ENCODE measurements at regions not wholly inside any gene's neighbourhood (a gene's known extent, or its start where the extent isn't known, plus 50 kb on each side); places are given as distances from the start of the nearest gene placed in this dataset.

DNA sequence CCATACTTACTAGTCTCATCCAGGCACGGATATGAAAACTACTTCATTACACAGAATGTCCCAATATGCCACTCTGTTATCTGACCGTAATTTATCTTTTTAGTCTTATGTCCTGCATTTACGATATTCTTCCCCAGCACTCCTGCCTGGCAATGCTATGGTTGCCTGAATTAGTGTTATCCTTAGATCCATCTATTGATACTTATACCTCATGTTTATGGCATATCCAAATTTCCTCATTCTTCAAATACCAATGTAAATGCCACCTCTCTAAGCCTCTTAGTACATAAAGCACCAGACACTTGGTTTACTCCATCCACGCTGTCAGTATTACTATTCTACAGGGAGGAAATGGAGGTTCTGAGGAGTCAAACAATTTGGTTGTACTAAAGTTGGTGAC lies 507.8 kb upstream of the NMUR2 start:
- Histone ChIP-seq H3K4me1 (no peaks in the 10 kb centered on the region), H3K4me3 (no peak overlapping the region), H3K9me3 (no peaks in the 10 kb centered on the region; the same call in 2 of the 3 replicates), H3K27ac (no peak overlapping the region), H3K4me2 (no peak overlapping the region)
- DNase-seq (ENCODE audit: low read depth in 1 of 2, low spot score in 1 of 2) (no peak), FAIRE-seq (no peak), ATAC-seq (no peak)
- WGBS (ENCODE audit: missing lambda C conversion rate) = 20% methylated on average over 4 of the region's 4 CpGs
- ChIA-PET POLR2A (no interaction called here), CTCF (no interaction called here)
- TF ChIP-seq TP53 (CRISPR knock-in tag; IDR thresholded peaks at IDR 0.05) (no peak), EHMT2 (IDR thresholded peaks at IDR 0.05; ENCODE audit: low read depth) (no peak), JUN (IDR thresholded peaks at IDR 0.05) (no peak), RCOR1 (IDR thresholded peaks at IDR 0.05; ENCODE audit: low read depth, low read length) (no peak), PHF8 (IDR thresholded peaks at IDR 0.05; ENCODE audit: borderline replicate concordance, low read depth) (no peak), SMC3 (IDR thresholded peaks at IDR 0.05) (no peak), TFCP2L1 (CRISPR knock-in tag; IDR thresholded peaks at IDR 0.05) (no peak), KDM1A (IDR thresholded peaks at IDR 0.05; ENCODE audit: low read depth) (no peak), SREBF2 (IDR thresholded peaks at IDR 0.05) (no peak)
- TF ChIP-seq, protein P1, sequence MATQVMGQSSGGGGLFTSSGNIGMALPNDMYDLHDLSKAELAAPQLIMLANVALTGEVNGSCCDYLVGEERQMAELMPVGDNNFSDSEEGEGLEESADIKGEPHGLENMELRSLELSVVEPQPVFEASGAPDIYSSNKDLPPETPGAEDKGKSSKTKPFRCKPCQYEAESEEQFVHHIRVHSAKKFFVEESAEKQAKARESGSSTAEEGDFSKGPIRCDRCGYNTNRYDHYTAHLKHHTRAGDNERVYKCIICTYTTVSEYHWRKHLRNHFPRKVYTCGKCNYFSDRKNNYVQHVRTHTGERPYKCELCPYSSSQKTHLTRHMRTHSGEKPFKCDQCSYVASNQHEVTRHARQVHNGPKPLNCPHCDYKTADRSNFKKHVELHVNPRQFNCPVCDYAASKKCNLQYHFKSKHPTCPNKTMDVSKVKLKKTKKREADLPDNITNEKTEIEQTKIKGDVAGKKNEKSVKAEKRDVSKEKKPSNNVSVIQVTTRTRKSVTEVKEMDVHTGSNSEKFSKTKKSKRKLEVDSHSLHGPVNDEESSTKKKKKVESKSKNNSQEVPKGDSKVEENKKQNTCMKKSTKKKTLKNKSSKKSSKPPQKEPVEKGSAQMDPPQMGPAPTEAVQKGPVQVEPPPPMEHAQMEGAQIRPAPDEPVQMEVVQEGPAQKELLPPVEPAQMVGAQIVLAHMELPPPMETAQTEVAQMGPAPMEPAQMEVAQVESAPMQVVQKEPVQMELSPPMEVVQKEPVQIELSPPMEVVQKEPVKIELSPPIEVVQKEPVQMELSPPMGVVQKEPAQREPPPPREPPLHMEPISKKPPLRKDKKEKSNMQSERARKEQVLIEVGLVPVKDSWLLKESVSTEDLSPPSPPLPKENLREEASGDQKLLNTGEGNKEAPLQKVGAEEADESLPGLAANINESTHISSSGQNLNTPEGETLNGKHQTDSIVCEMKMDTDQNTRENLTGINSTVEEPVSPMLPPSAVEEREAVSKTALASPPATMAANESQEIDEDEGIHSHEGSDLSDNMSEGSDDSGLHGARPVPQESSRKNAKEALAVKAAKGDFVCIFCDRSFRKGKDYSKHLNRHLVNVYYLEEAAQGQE (IDR thresholded peaks at IDR 0.05) = no peak

DNA sequence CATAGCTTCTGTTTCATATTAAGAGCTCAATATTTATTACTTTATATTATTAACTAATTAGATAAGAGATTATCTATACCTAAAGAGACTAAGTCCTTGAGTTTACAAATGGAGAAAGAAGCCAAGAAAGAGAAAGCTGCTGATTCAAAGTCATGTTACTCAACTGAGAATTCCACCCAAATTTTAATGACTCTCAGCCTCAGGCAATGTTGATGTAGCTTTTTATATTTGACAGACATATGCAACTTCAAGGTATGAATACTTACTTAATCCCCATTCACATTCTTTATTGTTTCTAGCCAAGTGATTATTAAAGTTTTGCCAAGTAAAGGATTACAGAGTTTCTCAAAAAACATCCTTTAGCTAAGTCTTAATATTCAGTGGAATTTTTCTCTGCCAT lies 527.5 kb upstream of the NMUR2 start:
- no peak overlapping the region for H3K4me3 ChIP-seq
- H3K4me1 ChIP-seq = no peaks in the 10 kb centered on the region
- ATAC-seq (no peak), DNase-seq (ENCODE audit: low read depth in 1 of 2, low spot score in 1 of 2) (no peak), FAIRE-seq (no peak)
- CTCF ChIA-PET = no interaction called here
- POLR2A ChIA-PET = no interaction called here
- H3K27ac ChIP-seq = no peak overlapping the region
- TF ChIP-seq CBX2 (IDR thresholded peaks at IDR 0.05; ENCODE audit: borderline replicate concordance, low read depth) (no peak), RARB (CRISPR knock-in tag; IDR thresholded peaks at IDR 0.05) (no peak)
- no peaks in the 10 kb centered on the region for H3K9me3 ChIP-seq
- H3K4me2 ChIP-seq = no peak overlapping the region

DNA sequence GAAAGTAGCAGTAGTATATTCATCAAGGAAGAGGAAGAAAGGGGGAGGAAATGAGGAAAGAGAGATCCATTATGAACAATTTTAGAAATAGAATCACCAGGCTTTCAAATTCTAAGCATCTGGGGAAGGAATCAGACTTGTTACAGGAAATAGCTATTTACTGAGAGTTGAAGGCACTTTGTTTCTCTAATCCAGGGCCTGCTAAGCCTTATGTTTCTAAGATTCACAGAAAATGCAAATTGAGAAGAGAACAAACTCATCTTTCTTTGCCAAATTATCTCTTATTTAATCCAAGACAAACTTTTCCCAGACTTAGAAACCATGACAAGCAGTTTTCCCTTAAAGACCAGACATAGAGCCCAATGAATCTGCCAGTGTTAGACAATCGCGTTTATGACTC lies 528.0 kb upstream of the NMUR2 start:
- no peak for TF ChIP-seq ZNF302 (CRISPR knock-in tag; IDR thresholded peaks at IDR 0.05)
- TF ChIP-seq FOSB (CRISPR knock-in tag; IDR thresholded peaks at IDR 0.05) = no peak
- TF ChIP-seq, protein P2, sequence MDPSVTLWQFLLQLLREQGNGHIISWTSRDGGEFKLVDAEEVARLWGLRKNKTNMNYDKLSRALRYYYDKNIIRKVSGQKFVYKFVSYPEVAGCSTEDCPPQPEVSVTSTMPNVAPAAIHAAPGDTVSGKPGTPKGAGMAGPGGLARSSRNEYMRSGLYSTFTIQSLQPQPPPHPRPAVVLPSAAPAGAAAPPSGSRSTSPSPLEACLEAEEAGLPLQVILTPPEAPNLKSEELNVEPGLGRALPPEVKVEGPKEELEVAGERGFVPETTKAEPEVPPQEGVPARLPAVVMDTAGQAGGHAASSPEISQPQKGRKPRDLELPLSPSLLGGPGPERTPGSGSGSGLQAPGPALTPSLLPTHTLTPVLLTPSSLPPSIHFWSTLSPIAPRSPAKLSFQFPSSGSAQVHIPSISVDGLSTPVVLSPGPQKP (IDR thresholded peaks at IDR 0.05; ENCODE audit: low read depth, low read length) = no peak
- TF ChIP-seq PHF8 (IDR thresholded peaks at IDR 0.05; ENCODE audit: borderline replicate concordance, low read depth) = no peak
- TF ChIP-seq, protein P3, sequence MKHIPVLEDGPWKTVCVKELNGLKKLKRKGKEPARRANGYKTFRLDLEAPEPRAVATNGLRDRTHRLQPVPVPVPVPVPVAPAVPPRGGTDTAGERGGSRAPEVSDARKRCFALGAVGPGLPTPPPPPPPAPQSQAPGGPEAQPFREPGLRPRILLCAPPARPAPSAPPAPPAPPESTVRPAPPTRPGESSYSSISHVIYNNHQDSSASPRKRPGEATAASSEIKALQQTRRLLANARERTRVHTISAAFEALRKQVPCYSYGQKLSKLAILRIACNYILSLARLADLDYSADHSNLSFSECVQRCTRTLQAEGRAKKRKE (CRISPR knock-in tag; IDR thresholded peaks at IDR 0.05; ENCODE audit: low read depth) = no peak
- TF ChIP-seq, protein P4, sequence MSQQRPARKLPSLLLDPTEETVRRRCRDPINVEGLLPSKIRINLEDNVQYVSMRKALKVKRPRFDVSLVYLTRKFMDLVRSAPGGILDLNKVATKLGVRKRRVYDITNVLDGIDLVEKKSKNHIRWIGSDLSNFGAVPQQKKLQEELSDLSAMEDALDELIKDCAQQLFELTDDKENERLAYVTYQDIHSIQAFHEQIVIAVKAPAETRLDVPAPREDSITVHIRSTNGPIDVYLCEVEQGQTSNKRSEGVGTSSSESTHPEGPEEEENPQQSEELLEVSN (IDR thresholded peaks at IDR 0.05; ENCODE audit: borderline replicate concordance, low read depth) = no peak
- TF ChIP-seq NPAS2 (CRISPR knock-in tag; IDR thresholded peaks at IDR 0.05; ENCODE audit: borderline replicate concordance) = no peak
- TF ChIP-seq TFCP2L1 (CRISPR knock-in tag; IDR thresholded peaks at IDR 0.05) = no peak
- no peak for TF ChIP-seq MYC (IDR thresholded peaks at IDR 0.05; ENCODE audit: borderline replicate concordance, low read length)
- no peak for TF ChIP-seq ZC3H11A (IDR thresholded peaks at IDR 0.05)
- no peak for ATAC-seq

More for the DNA sequence above, 528.0 kb upstream of the NMUR2 start:
- no peak for DNase-seq (ENCODE audit: low read depth in 1 of 2, low spot score in 1 of 2)
- WGBS (ENCODE audit: missing lambda C conversion rate) = 3% methylated on average over 2 of the region's 2 CpGs
- no peak overlapping the region for H3K4me2 ChIP-seq
- no peak overlapping the region for H3K4me3 ChIP-seq
- no peak for FAIRE-seq
- H3K4me1 ChIP-seq = no peaks in the 10 kb centered on the region
- H3K27ac ChIP-seq = no peak overlapping the region
- CTCF ChIA-PET = no interaction called here
- POLR2A ChIA-PET = no interaction called here
- no peaks in the 10 kb centered on the region for H3K9me3 ChIP-seq
